Neural progenitor cell (in vitro differentiated cells): ENCODE measurements at regions not wholly inside any gene's neighbourhood (a gene's known extent, or its start where the extent isn't known, plus 50 kb on each side); places are given as distances from the start of the nearest gene placed in this dataset.

Experiments used
- DNase-seq: peaks from one replicate; pipeline ENCODE4 v3.0.0-alpha.2; 2016; ENCODE audit warnings: low spot score
- H2AFZ ChIP-seq: fragments of 200-600 bp; sonication (generic); replicated peaks from 2 replicates; pipeline ENCODE4 v1.6.1; 2016; ENCODE audit warnings: antibody characterized with exemption
- H3F3A ChIP-seq: fragments of 200-600 bp; sonication (generic); 2 replicates; pipeline ENCODE4 v1.6.1; 2016; ENCODE audit warnings: antibody characterized with exemption, low read depth
- H3K27ac ChIP-seq: fragments of 200-600 bp; sonication (generic); 2 replicates; pipeline ENCODE4 v1.5.1; 2016; ENCODE audit warnings: mild to moderate bottlenecking
- H3K27me3 ChIP-seq: fragments of 200-600 bp; sonication (generic); 2 replicates; pipeline ENCODE4 v1.6.1; 2016; ENCODE audit warnings: mild to moderate bottlenecking, moderate library complexity
- H3K36me3 ChIP-seq: fragments of 200-600 bp; sonication (generic); 2 replicates; pipeline ENCODE4 v1.5.1; 2016
- H3K4me1 ChIP-seq: fragments of 200-600 bp; sonication (generic); 2 replicates; pipeline ENCODE4 v1.6.1; 2016; ENCODE audit warnings: mixed run types
- H3K4me2 ChIP-seq: fragments of 200-600 bp; sonication (generic); 2 replicates; pipeline ENCODE4 v1.6.1; 2016
- H3K4me3 ChIP-seq: fragments of 200-600 bp; sonication (generic); 2 replicates; pipeline ENCODE4 v1.5.1; 2016
- H3K79me2 ChIP-seq: fragments of 200-600 bp; sonication (generic); 2 replicates; pipeline ENCODE4 v1.6.1; 2016; ENCODE audit warnings: low read depth
- H3K9ac ChIP-seq: fragments of 200-600 bp; sonication (generic); 2 replicates; pipeline ENCODE4 v1.6.1; 2016
- H3K9me3 ChIP-seq: fragments of 200-600 bp; sonication (generic); 2 replicates; pipeline ENCODE4 v1.5.1; 2016; ENCODE audit warnings: low read depth
- H4K20me1 ChIP-seq: fragments of 200-600 bp; sonication (generic); 2 replicates; pipeline ENCODE4 v1.6.1; 2016; ENCODE audit warnings: low read depth
- H3K27ac Mint-ChIP-seq: 3 replicates; pipeline ENCODE4 v1.8.0; 2021; ENCODE audit warnings: mixed read lengths
- H3K27me3 Mint-ChIP-seq: 2 replicates; pipeline ENCODE4 v1.8.0; 2022; ENCODE audit warnings: low read depth, mild to moderate bottlenecking, inconsistent platforms, moderate library complexity, mixed read lengths; ENCODE audit not compliant: insufficient read depth
- H3K36me3 Mint-ChIP-seq: 3 replicates; pipeline ENCODE4 v1.8.0; 2021; ENCODE audit warnings: mixed read lengths
- H3K4me1 Mint-ChIP-seq: 3 replicates; pipeline ENCODE4 v1.8.0; 2021; ENCODE audit warnings: mixed read lengths
- H3K4me3 Mint-ChIP-seq: 3 replicates; pipeline ENCODE4 v1.8.0; 2021; ENCODE audit warnings: mild to moderate bottlenecking, moderate library complexity, mixed read lengths
- H3K9me3 Mint-ChIP-seq: 3 replicates; pipeline ENCODE4 v1.8.0; 2020; ENCODE audit warnings: mixed read lengths
- EZH2 ChIP-seq: fragments of 200-600 bp; sonication (generic); IDR thresholded peaks from 2 replicates; pipeline ENCODE4 v1.6.1; 2017; ENCODE audit warnings: antibody characterized with exemption, mild to moderate bottlenecking, moderate library complexity
- EZH2phosphoT487 ChIP-seq: fragments of 200-600 bp; sonication (generic); IDR thresholded peaks from 2 replicates; pipeline ENCODE4 v1.6.1; 2017; ENCODE audit warnings: antibody characterized with exemption
- TF ChIP-seq, protein P1 (sequence below): fragments of 200-600 bp; sonication (generic); IDR thresholded peaks from 2 replicates; pipeline ENCODE4 v1.5.1; 2017; ENCODE audit warnings: antibody characterized with exemption, mild to moderate bottlenecking

DNA sequence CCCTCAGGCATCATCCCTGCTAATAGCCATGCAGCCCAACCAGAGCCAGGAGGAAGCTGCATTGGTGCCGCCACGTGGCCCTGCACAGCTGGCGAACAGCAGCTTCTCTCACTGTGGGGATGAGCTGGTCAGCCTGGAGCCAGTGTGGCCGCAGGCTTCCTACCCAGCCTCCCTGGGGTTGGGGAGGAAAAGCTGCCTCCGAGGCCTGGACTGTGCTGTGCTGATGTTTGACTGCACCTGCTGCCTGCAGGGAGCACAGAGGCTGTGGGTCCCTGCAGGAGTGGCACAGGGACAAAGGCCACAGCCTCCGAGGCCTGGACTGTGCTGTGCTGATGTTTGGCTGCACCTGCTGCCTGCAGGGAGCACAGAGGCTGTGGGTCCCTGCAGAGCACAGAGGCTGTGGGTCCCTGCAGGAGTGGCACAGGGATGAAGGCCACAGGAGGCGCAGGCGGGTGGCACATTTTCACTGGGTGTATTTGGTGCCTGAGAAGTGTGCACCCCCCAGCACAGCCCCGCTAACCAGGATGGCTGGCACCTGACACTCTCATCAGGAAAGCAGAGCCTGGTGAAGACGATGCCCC, 83.9 kb downstream of the DLL1 start:
- no peak overlapping the region for H3K27ac ChIP-seq
- TF ChIP-seq EZH2 (no peak), EZH2phosphoT487 (no peak)
- TF ChIP-seq, protein P1, sequence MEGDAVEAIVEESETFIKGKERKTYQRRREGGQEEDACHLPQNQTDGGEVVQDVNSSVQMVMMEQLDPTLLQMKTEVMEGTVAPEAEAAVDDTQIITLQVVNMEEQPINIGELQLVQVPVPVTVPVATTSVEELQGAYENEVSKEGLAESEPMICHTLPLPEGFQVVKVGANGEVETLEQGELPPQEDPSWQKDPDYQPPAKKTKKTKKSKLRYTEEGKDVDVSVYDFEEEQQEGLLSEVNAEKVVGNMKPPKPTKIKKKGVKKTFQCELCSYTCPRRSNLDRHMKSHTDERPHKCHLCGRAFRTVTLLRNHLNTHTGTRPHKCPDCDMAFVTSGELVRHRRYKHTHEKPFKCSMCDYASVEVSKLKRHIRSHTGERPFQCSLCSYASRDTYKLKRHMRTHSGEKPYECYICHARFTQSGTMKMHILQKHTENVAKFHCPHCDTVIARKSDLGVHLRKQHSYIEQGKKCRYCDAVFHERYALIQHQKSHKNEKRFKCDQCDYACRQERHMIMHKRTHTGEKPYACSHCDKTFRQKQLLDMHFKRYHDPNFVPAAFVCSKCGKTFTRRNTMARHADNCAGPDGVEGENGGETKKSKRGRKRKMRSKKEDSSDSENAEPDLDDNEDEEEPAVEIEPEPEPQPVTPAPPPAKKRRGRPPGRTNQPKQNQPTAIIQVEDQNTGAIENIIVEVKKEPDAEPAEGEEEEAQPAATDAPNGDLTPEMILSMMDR, result no peak
- Mint-ChIP-seq H3K36me3 (no peaks in the 10 kb centered on the region), H3K27ac (no peak overlapping the region), H3K9me3 (peaks cover 4% of the 10 kb centered on the region), H3K4me1 (peaks cover 26% of the 10 kb centered on the region), H3K4me3 (no peak overlapping the region), H3K27me3 (peaks cover 12% of the 10 kb centered on the region)
- H3F3A ChIP-seq, result no peaks in the 10 kb centered on the region
- H3K9me3 ChIP-seq, result no peaks in the 10 kb centered on the region
- no peak overlapping the region for H3K4me2 ChIP-seq
- H3K4me1 ChIP-seq, result peaks cover 3% of the 10 kb centered on the region
- no peak overlapping the region for H3K9ac ChIP-seq
- no peaks in the 10 kb centered on the region for H3K36me3 ChIP-seq
- H3K79me2 ChIP-seq, result no peaks in the 10 kb centered on the region
- no peak for DNase-seq
- no peaks in the 10 kb centered on the region for H4K20me1 ChIP-seq
- H2AFZ ChIP-seq, result no peak overlapping the region
- no peak overlapping the region for H3K4me3 ChIP-seq
- H3K27me3 ChIP-seq, result no peaks in the 10 kb centered on the region

DNA sequence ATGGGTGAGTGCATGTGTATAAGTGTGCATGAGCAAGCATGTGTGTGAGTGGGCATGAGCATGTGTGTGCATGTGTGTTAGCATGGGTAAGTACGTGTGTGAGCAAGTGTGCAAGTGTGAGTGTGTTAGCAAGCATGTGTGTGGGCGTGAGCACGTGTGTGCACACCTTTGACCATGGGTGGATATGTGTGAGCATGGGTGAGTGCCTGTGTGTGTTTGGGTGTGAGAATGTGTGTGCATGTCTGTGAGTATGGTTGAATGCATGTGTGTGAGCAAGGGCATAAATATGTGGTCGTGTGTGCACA, 84.6 kb downstream of the DLL1 start:
- H3K9ac ChIP-seq, result no peak overlapping the region
- H3K79me2 ChIP-seq, result no peaks in the 10 kb centered on the region
- TF ChIP-seq, protein P1, result no peak
- TF ChIP-seq EZH2phosphoT487, result no peak
- no peak for TF ChIP-seq EZH2
- Mint-ChIP-seq H3K4me1 (peaks cover 24% of the 10 kb centered on the region), H3K4me3 (no peak overlapping the region), H3K36me3 (no peaks in the 10 kb centered on the region), H3K27me3 (peaks cover 12% of the 10 kb centered on the region), H3K27ac (peak overlapping the region; percentile 17), H3K9me3 (peaks cover 4% of the 10 kb centered on the region)
- no peak for DNase-seq
- no peaks in the 10 kb centered on the region for H3K9me3 ChIP-seq
- H3K27ac ChIP-seq, result no peak overlapping the region
- H3F3A ChIP-seq, result no peaks in the 10 kb centered on the region
- no peaks in the 10 kb centered on the region for H3K36me3 ChIP-seq
- no peak overlapping the region for H3K4me2 ChIP-seq
- no peak overlapping the region for H2AFZ ChIP-seq
- no peaks in the 10 kb centered on the region for H3K27me3 ChIP-seq
- peaks cover 3% of the 10 kb centered on the region for H3K4me1 ChIP-seq
- no peak overlapping the region for H3K4me3 ChIP-seq
- H4K20me1 ChIP-seq, result no peaks in the 10 kb centered on the region

DNA sequence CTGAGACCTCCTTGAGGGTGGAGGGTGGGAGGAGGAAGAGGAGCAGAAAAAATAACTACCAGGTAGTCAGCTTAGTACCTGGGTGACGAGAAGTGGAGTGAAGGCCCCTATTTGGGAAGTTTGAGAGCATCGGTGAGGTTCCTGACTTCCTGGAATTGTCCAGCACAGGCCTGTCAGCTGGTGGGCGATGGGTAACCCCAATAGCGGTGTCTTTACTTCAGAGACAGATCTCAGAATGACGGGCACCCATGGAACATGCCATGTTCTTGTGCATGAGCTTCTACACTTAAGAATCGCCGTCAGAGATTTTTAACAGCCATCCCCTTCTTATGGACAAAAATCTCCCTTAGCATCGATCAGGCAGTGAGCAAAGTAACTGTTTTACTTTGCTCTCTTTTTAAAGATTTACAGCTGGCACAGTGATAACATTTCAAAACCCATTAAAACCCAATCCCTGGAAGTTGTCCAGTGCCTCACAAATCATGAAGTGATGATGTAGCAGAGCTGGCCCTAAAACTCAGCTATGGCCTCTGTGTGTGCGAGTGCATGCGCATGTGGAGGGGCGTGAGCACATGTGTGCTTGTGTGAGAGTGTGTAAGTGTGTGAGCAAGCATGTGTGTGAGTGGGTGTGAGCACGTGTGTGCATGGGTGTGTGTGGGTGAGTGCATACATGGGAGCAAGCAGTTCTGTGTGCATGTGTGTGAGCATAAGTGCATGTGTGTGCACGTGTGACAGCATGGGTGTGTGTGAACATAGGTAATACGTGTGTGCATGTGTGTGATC, 85.2 kb downstream of the DLL1 start:
- Mint-ChIP-seq H3K4me3 (no peak overlapping the region), H3K9me3 (peaks cover 4% of the 10 kb centered on the region), H3K36me3 (no peaks in the 10 kb centered on the region), H3K4me1 (peaks cover 24% of the 10 kb centered on the region), H3K27me3 (peaks cover 12% of the 10 kb centered on the region), H3K27ac (peak overlapping the region; percentile 17)
- H3K27ac ChIP-seq, result no peak overlapping the region
- H2AFZ ChIP-seq, result no peak overlapping the region
- DNase-seq, result no peak
- no peaks in the 10 kb centered on the region for H3F3A ChIP-seq
- H3K9me3 ChIP-seq, result no peaks in the 10 kb centered on the region
- H4K20me1 ChIP-seq, result no peaks in the 10 kb centered on the region
- no peaks in the 10 kb centered on the region for H3K79me2 ChIP-seq
- no peaks in the 10 kb centered on the region for H3K36me3 ChIP-seq
- H3K4me1 ChIP-seq, result peaks cover 3% of the 10 kb centered on the region
- H3K27me3 ChIP-seq, result no peaks in the 10 kb centered on the region
- TF ChIP-seq EZH2, result no peak
- TF ChIP-seq, protein P1, result no peak
- TF ChIP-seq EZH2phosphoT487, result no peak
- no peak overlapping the region for H3K9ac ChIP-seq
- H3K4me2 ChIP-seq, result no peak overlapping the region
- H3K4me3 ChIP-seq, result no peak overlapping the region
